NCI-H2227 (cell line): ENCODE measurements at regions not wholly inside any gene's neighbourhood (a gene's known extent, or its start where the extent isn't known, plus 50 kb on each side); places are given as distances from the start of the nearest gene placed in this dataset.
"Not testable (repeated sequence)": the region's sequence is repeated elsewhere in the genome, so short reads cannot be mapped to it uniquely, and the experiment has no call there.

Experiments
- DNase-seq: peaks from one replicate; lab custom pipeline; 2025; ENCODE audit not compliant: unreplicated experiment; lab: John Stamatoyannopoulos, UW

DNA sequence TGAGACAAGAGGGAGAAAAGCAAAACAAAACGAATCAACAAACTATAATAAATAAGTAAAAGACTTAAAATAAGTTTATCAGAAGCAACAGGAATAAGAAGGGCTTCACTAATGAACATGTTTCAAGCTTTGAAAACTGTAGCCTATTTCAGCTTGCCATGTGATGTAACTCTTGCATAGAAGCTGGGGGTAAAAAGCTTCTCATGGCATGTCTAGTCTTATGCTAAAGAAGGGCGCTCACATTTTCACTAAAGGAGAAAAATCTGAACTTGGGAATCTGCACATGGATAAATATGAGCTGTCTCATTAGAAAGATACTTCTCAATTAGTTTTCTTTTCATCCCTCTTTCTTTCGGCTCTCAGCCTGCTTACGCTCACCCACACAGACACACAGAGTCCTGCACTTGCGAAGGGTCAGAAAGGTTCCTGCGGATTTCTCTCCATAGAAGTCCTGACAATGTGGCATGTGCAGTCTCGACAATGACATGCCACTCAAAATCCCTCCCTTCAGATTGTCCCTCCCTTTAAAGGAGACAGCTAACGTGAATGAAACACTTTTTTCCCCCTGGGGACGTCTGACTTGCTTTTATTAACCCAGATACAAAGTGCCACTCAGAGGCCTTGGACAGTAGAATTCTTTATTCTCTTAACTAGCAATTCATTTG, 568.9 kb upstream of the NR2F2 start:
- no peak for DNase-seq

- DNase-seq: no peak
Measured at GRCh38 chr15:95763426-95763825, 567.1 kb upstream of the NR2F2 start.

GRCh38 chr15:95765161-95765560, 565.3 kb upstream of the NR2F2 start:
- no peak for DNase-seq

DNA sequence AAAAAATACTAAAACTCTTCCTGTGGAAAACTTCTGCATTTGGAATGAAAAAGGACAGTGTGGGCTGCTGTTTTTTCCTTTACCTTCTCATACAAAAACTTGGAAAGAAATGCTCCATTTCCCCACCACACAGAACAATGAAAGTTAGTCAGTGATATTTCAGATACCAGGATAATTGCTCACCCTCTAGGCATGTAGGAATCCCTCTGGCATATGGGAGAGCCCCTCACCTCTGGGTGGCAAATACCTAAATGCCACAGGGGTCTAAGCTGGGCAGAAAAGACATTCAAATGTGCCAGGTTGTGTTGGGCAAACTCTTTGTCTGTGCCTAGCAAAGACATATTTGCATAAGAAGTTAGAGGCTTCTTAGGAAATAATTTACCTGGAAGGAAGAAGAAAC, 560.3 kb upstream of the NR2F2 start:
- no peak for DNase-seq

DNA sequence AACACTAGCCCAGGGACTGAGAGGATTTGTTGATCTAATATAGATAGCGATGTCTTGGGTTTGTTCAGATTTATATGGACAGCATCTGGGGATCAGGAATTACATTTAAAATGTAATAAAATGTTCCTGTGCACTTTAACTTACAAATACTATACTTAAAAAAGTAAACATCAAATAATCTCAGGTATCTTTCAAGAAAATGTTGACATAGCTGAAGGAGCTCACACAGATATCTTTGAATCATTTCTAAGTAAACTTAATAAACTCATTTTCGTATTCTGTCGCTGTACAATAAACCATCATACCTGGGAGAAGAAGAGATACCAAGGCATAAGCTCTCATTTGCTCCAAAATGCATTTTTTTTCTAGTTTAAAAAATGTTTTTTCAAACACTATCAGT, 557.5 kb upstream of the NR2F2 start:
- DNase-seq: no peak

GRCh38 chr15:95784508-95784907, 546.0 kb upstream of the NR2F2 start:
- no peak for DNase-seq

DNA sequence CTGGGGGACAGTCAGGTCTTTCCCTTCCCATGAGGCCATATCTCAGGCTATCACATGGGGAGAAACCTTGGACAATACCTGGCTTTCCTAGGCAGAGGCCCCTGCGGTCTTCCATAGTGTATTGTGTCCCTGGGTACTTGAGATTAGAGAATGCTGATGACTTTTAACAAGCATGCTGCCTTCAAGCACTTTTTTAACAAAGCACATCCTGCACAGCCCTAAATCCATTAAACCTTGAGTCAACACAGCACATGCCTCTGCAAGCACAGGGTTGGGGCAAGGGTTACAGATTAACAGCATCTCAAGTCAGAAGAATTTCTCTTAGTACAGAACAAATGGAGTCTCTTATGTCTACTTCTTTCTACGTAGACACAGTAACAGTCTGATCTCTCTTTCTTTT, 545.2 kb upstream of the NR2F2 start:
- not testable (repeated sequence) for DNase-seq

GRCh38 chr15:95793231-95793630, 537.3 kb upstream of the NR2F2 start:
- no peak for DNase-seq

- DNase-seq: no peak
Measured at GRCh38 chr15:95795386-95795785, 535.1 kb upstream of the NR2F2 start.

GRCh38 chr15:95799286-95800200, 531.0 kb upstream of the NR2F2 start:
- no peak for DNase-seq

- DNase-seq: no peak
Measured at GRCh38 chr15:95804484-95804883, 526.0 kb upstream of the NR2F2 start.

GRCh38 chr15:95812491-95812890, 518.0 kb upstream of the NR2F2 start:
- DNase-seq: no peak

GRCh38 chr15:95814908-95815307, 515.6 kb upstream of the NR2F2 start:
- no peak for DNase-seq

GRCh38 chr15:95816591-95816990, 513.9 kb upstream of the NR2F2 start:
- no peak for DNase-seq

- no peak for DNase-seq
Measured at GRCh38 chr15:95822961-95823360, 507.5 kb upstream of the NR2F2 start.

- DNase-seq: no peak
Measured at GRCh38 chr15:95825208-95825607, 505.3 kb upstream of the NR2F2 start.

- DNase-seq: no peak
Measured at GRCh38 chr15:95825671-95826411, 504.7 kb upstream of the NR2F2 start.

DNA sequence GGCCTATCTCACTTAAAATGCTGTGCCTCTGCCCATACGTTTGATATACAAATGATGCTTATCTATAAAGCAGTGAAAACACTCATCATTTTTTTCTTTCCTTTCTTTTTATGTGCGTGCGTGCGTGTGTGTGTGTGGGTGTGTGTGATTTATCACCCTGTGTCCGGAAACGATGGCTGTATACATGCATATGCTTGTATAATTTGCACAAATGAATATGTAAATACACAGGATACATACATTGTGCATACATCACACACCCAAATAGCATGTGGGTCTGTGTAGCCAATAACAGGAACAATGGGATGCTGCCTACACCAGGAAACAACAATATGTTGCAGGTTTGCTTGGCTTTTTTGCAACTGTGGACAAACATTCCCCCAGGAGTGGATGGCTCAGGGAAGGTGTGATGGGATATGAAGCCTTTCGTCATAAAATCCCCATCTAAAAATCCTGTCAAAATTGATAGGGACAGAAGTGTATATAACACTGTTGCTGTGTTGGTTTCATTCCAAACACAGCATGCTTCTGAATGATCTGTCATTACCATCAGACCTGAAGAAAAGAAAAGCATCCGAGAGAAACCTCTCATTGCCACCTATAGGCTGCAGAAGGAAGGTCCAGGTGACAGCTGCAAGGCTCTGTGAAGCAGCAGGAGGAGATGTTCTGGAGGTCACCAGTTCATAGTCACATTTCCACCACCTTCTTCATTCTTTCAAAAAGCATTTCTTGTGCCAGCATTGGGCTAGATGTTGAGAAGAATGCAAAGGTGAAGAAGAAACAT, 503.9 kb upstream of the NR2F2 start:
- no peak for DNase-seq

DNA sequence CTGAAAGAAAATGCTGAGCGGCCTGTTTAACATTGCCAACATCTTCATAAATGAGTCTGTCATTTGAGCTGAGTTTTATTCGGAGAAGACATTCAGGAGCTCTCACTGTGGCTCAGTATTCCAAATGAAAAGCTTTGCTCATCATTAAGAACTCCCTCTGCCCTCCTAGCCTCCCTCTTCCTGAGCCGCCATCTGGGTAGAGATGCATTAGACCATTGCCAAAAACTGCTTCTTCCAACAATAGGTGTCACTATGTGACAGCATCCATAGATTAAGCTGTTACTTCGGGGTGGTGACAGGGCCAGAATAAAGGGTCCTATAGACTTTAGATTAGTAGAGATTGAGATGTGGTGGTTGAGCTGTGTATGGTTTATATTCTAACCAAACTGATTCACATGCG, 501.4 kb upstream of the NR2F2 start:
- no peak for DNase-seq

DNA sequence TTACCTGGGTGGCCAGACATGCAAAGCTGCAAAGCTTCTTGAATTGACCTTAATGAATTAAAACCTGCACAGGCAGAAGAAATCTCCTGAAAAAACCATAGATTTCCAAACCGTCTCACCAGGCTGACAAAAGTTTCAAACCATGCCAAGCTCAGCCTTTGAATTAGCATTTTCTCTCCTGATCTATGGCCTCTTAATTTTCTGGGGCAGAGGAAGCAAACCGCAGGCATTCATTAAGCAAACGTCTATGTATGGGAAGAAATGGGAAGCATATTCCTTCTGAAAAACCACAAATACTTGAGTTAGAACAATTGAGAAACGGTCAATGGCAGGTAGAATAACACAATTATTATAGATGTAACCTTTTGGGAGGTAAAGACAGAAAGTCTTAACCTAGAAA, 500.2 kb upstream of the NR2F2 start:
- DNase-seq: no peak

- no peak for DNase-seq
Measured at GRCh38 chr15:95832668-95833067, 497.8 kb upstream of the NR2F2 start.
